Uterus (tissue), 2 donors: ENCODE measurements at regions not wholly inside any gene's neighbourhood (a gene's known extent, or its start where the extent isn't known, plus 50 kb on each side); places are given as distances from the start of the nearest gene placed in this dataset.

Experiments
- CTCF ChIP-seq, 4 experiments: fragments of 200-600 bp in 2 of 4; fragments of 450-650 bp in 2 of 4; sonication (generic) in 2 of 4; IDR thresholded peaks; one replicate each; pipeline ENCODE4 v1.5.1; 2016 to 2019; ENCODE audit warnings: antibody characterized with exemption in 4 of 4, mild to moderate bottlenecking in 2 of 4, moderate library complexity in 1 of 4
- POLR2A ChIP-seq, 2 donors: fragments of 450-650 bp; IDR thresholded peaks; one replicate each; pipeline ENCODE4 v1.6.1; 2016; ENCODE audit warnings: antibody characterized with exemption in 2 of 2, mild to moderate bottlenecking in 1 of 2, moderate library complexity in 1 of 2

- TF ChIP-seq CTCF (IDR thresholded peaks at IDR 0.05) (no peak), POLR2A (IDR thresholded peaks at IDR 0.05) (no peak)
Measured at GRCh38 chr3:117118604-117119003, 409.0 kb downstream of the TUSC7 start.
